HFF-Myc (cell line): ENCODE measurements at regions not wholly inside any gene's neighbourhood (a gene's known extent, or its start where the extent isn't known, plus 50 kb on each side); places are given as distances from the start of the nearest gene placed in this dataset.

Experiments used
- DNase-seq: peaks from one replicate; pipeline ENCODE4 v3.0.0-alpha.2; 2011; ENCODE audit warnings: low read depth; ENCODE audit errors: extremely low read depth
- H3K4me3 ChIP-seq: replicated peaks from 2 replicates; pipeline ENCODE4 v1.5.1; 2011; ENCODE audit warnings: low read depth, mild to moderate bottlenecking, control low read depth, low read length
- CTCF ChIP-seq: IDR thresholded peaks from 2 replicates; pipeline ENCODE4 v1.5.1; 2012; ENCODE audit warnings: mild to moderate bottlenecking, low read depth, low read length, control low read depth; ENCODE audit errors: missing control alignments

- no peak for DNase-seq
- TF ChIP-seq CTCF = no peak
- no peak overlapping the region for H3K4me3 ChIP-seq
These were observed 53.5 kb upstream of the ACSL1 start for GRCh38 chr4:184879271-184879670.

- no peak for TF ChIP-seq CTCF
These were observed 56.5 kb upstream of the ACSL1 start for GRCh38 chr4:184882276-184882675.

GRCh38 chr4:184883024-184883423, 57.3 kb upstream of the ACSL1 start:
- no peak overlapping the region for H3K4me3 ChIP-seq
- DNase-seq = no peak
- no peak for TF ChIP-seq CTCF

More at GRCh38 chr4:184882276-184882675, 56.5 kb upstream of the ACSL1 start:
- DNase-seq = no peak
- H3K4me3 ChIP-seq = no peak overlapping the region

GRCh38 chr4:184884883-184885282, 59.1 kb upstream of the ACSL1 start:
- H3K4me3 ChIP-seq = no peak overlapping the region
- TF ChIP-seq CTCF = no peak
- DNase-seq = no peak

GRCh38 chr4:184885602-184886001, 59.8 kb upstream of the ACSL1 start:
- TF ChIP-seq CTCF = no peak
- no peak overlapping the region for H3K4me3 ChIP-seq
- no peak for DNase-seq

GRCh38 chr4:184887333-184887732, 61.6 kb upstream of the ACSL1 start:
- no peak for DNase-seq
- H3K4me3 ChIP-seq = no peak overlapping the region
- no peak for TF ChIP-seq CTCF

GRCh38 chr4:184887947-184888346, 62.2 kb upstream of the ACSL1 start:
- DNase-seq = no peak
- H3K4me3 ChIP-seq = no peak overlapping the region
- no peak for TF ChIP-seq CTCF
